Breast epithelium (tissue), 4 donors: ENCODE measurements at regions not wholly inside any gene's neighbourhood (a gene's known extent, or its start where the extent isn't known, plus 50 kb on each side); places are given as distances from the start of the nearest gene placed in this dataset.

Experiments used
- DNase-seq, 2 donors: peaks; one replicate each; pipeline ENCODE4 v3.0.0-alpha.2; 2019; ENCODE audit warnings: low spot score in 2 of 2
- H3K27ac ChIP-seq, 2 donors: fragments of 200-600 bp; sonication (generic) in 1 of 2; one replicate each; pipeline ENCODE4 v1.5.1; 2016 to 2019; ENCODE audit warnings: mild to moderate bottlenecking in 1 of 2
- H3K27me3 ChIP-seq, 2 donors: fragments of 200-600 bp; sonication (generic) in 1 of 2; one replicate each; pipeline versions ENCODE4 v1.5.1 to v1.6.0; 2017 to 2019; ENCODE audit warnings: control low read depth in 1 of 2, mild to moderate bottlenecking in 1 of 2
- H3K36me3 ChIP-seq: fragments of 200-600 bp; one replicate; pipeline ENCODE4 v1.5.1; 2019
- H3K4me1 ChIP-seq, 2 donors: fragments of 200-600 bp; sonication (generic); one replicate each; pipeline ENCODE4 v1.5.1; 2016 to 2019; ENCODE audit warnings: control low read depth in 1 of 2
- H3K4me3 ChIP-seq, 3 donors: fragments of 200-600 bp; sonication (generic); 1 replicate in 2 of 3; 2 replicates in 1 of 3; pipeline ENCODE4 v1.5.1; 2016 to 2019; ENCODE audit warnings: mild to moderate bottlenecking in 3 of 3, moderate library complexity in 2 of 3
- H3K9me3 ChIP-seq, 2 donors: fragments of 200-600 bp; sonication (generic) in 1 of 2; one replicate each; pipeline ENCODE4 v1.5.1; 2016 to 2019; ENCODE audit warnings: control low read depth in 1 of 2
- CTCF ChIP-seq, 3 donors: fragments of 450-650 bp; IDR thresholded peaks; one replicate each; pipeline ENCODE4 v1.5.1; 2016 to 2017; ENCODE audit warnings: antibody characterized with exemption in 3 of 3, mild to moderate bottlenecking in 3 of 3, moderate library complexity in 3 of 3
- POLR2A ChIP-seq: fragments of 450-650 bp; IDR thresholded peaks from one replicate; pipeline ENCODE4 v1.6.1; 2016; ENCODE audit warnings: antibody characterized with exemption, mild to moderate bottlenecking, moderate library complexity
- POLR2AphosphoS5 ChIP-seq, 3 donors: sonication (generic); formaldehyde crosslinking; IDR thresholded peaks; one replicate each; pipeline ENCODE4 v1.6.1; 2017; ENCODE audit warnings: antibody characterized with exemption in 3 of 3
- intact Hi-C: fragments of 100-400 bp; cut with DNase I; formaldehyde crosslinking; loops from one replicate; pipeline ENCODE4 v1.15.1; 2023; ENCODE audit warnings: low total_unique reads

- Histone ChIP-seq H3K4me1 (no peaks in the 10 kb centered on the region), H3K27me3 (peaks cover 0 to 32% of the 10 kb centered on the region in 2 donors), H3K27ac (no peak overlapping the region), H3K36me3 (no peaks in the 10 kb centered on the region), H3K4me3 (no peak overlapping the region), H3K9me3 (no peaks in the 10 kb centered on the region)
- no peak for TF ChIP-seq POLR2AphosphoS5 (IDR thresholded peaks at IDR 0.05)
- no peak for TF ChIP-seq CTCF (IDR thresholded peaks at IDR 0.05)
- TF ChIP-seq POLR2A: no peak
- no peak for DNase-seq
- intact Hi-C loops: no loop called here
Measured at GRCh38 chr16:50950955-50951354, 200.1 kb downstream of the SALL1 start.

DNA sequence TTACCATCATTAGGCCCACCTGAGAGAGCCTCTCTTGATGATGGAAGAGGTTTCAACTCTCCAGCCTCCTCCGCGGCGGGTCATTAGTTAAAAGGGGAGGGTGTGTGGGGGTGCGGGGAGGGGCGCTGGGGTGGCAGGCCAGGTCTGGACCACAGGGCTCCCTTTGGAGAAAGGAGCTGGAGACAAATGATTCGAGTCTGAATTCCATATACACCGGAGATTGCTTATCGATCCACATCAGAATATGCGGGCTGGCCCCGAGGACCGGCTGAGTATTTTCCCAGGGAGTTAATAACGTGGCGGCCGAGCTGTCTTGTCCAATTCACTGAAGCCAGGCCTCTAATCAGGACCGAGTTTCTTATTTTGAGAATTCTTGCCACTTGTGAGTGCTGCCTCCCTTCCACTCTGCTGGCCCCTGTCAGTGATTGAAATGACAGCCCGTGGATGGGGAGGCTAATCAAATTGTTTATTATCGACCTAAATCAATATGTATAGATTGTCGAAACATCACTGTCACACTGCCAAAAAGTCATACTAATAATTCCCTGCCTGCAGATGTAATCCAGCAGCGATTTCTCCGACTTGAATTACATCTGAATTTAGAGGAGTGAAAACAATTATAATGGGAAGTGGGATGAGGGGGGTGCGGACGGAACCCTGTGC, 202.7 kb downstream of the SALL1 start:
- intact Hi-C loops: no loop called here
- no peak for DNase-seq
- Histone ChIP-seq H3K4me1 (no peaks in the 10 kb centered on the region), H3K27me3 (peaks cover 0 to 24% of the 10 kb centered on the region in 2 donors), H3K36me3 (no peaks in the 10 kb centered on the region), H3K4me3 (no peak overlapping the region), H3K9me3 (no peaks in the 10 kb centered on the region), H3K27ac (no peak overlapping the region)
- TF ChIP-seq CTCF (IDR thresholded peaks at IDR 0.05) (no peak), POLR2AphosphoS5 (IDR thresholded peaks at IDR 0.05) (no peak), POLR2A (no peak)

GRCh38 chr16:50947826-50948225, 203.2 kb downstream of the SALL1 start:
- intact Hi-C loops: no loop called here
- TF ChIP-seq CTCF (IDR thresholded peaks at IDR 0.05) (no peak), POLR2AphosphoS5 (IDR thresholded peaks at IDR 0.05) (no peak), POLR2A (no peak)
- H3K27ac ChIP-seq: no peak overlapping the region
- H3K27me3 ChIP-seq: peaks cover 0 to 20% of the 10 kb centered on the region in 2 donors
- no peaks in the 10 kb centered on the region for H3K9me3 ChIP-seq
- H3K4me1 ChIP-seq: no peaks in the 10 kb centered on the region
- no peak for DNase-seq
- no peaks in the 10 kb centered on the region for H3K36me3 ChIP-seq
- no peak overlapping the region for H3K4me3 ChIP-seq

DNA sequence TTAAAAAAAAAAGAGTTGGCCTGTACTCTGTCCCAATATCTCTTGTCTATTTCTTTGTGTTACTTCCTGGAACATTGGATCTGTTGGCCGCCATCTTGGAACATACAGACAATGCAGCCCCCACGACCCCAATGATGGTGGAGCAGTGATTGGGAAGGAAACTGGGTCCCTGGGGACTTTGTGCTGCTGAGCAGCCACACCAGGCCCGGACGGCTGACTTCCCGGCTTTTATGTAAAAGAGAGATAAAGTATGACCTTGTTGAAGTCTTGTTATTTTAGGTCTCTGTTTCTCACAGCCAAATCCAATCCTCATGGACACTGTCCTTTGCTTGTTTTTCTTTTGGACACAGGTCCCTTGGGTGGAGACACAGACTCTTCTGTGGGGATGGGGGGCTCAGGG, 204.5 kb downstream of the SALL1 start:
- H3K27me3 ChIP-seq: peaks cover 0 to 10% of the 10 kb centered on the region in 2 donors

More for the DNA sequence above, 204.5 kb downstream of the SALL1 start:
- TF ChIP-seq POLR2AphosphoS5 (IDR thresholded peaks at IDR 0.05): no peak
- TF ChIP-seq CTCF (IDR thresholded peaks at IDR 0.05): no peak
- TF ChIP-seq POLR2A: no peak
- Histone ChIP-seq H3K4me1 (no peaks in the 10 kb centered on the region), H3K27ac (no peak overlapping the region), H3K4me3 (no peak overlapping the region), H3K36me3 (no peaks in the 10 kb centered on the region), H3K9me3 (no peaks in the 10 kb centered on the region)
- intact Hi-C loops: no loop called here
- DNase-seq: no peak
